Kidney (tissue), 13 donors: ENCODE measurements at regions not wholly inside any gene's neighbourhood (a gene's known extent, or its start where the extent isn't known, plus 50 kb on each side); places are given as distances from the start of the nearest gene placed in this dataset.

ENCODE experiments used
- DNase-seq, 5 donors: peaks; one replicate each; pipeline ENCODE4 v3.0.0-alpha.2; 2013 to 2020
- FAIRE-seq: peaks from 2 replicates; lab custom pipeline; 2012; peaks lifted over from hg19 to GRCh38; lab: Jason Lieb, UNC
- H3K27ac ChIP-seq, 2 donors: one replicate each; pipeline ENCODE4 v1.7.0; 2013; ENCODE audit warnings: low read depth in 2 of 2, low read length in 2 of 2, inconsistent platforms in 1 of 2
- H3K27me3 ChIP-seq: one replicate; pipeline ENCODE4 v1.7.1; 2013; ENCODE audit warnings: low read length, inconsistent platforms; ENCODE audit not compliant: control insufficient read depth, insufficient read depth
- H3K36me3 ChIP-seq, 3 donors: one replicate each; pipeline versions ENCODE4 v1.7.0 to v1.7.1; 2013; ENCODE audit warnings: low read length in 3 of 3, control low read depth in 1 of 3, inconsistent platforms in 1 of 3; ENCODE audit not compliant: insufficient read depth in 3 of 3, control insufficient read depth in 2 of 3
- H3K4me1 ChIP-seq, 3 donors: one replicate each; pipeline versions ENCODE4 v1.7.0 to v1.7.1; 2013; ENCODE audit warnings: low read length in 3 of 3, inconsistent platforms in 1 of 3, low read depth in 1 of 3; ENCODE audit not compliant: control insufficient read depth in 2 of 3, insufficient read depth in 2 of 3
- H3K4me3 ChIP-seq, 3 donors: one replicate each; pipeline versions ENCODE4 v1.7.0 to v1.8.1; 2013; ENCODE audit warnings: low read length in 3 of 3, control low read depth in 1 of 3, inconsistent platforms in 1 of 3
- H3K9ac ChIP-seq, 3 donors: one replicate each; pipeline versions ENCODE4 v1.7.0 to v1.7.1; 2013; ENCODE audit warnings: low read length in 3 of 3, control low read depth in 1 of 3, inconsistent platforms in 1 of 3
- H3K9me3 ChIP-seq, 3 donors: one replicate each; pipeline versions ENCODE4 v1.7.0 to v1.7.1; 2013; ENCODE audit warnings: low read length in 3 of 3, control low read depth in 1 of 3, inconsistent platforms in 1 of 3; ENCODE audit not compliant: control insufficient read depth in 2 of 3, insufficient read depth in 1 of 3
- intact Hi-C: fragments of 100-400 bp; cut with DNase I; formaldehyde crosslinking; loops from one replicate; pipeline ENCODE4 v1.11.1; 2022
- TF ChIP-seq, protein P1 (sequence below): IDR thresholded peaks from 3 replicates; pipeline ENCODE4 v1.5.1; 2012; ENCODE audit warnings: mild to moderate bottlenecking, moderate library complexity, borderline replicate concordance; ENCODE audit not compliant: insufficient read depth; ENCODE audit errors: extremely low read depth
- donor health status: control.
- donor health status: control.
- donor health status: control.
- donor health status: control.
- donor health status: control.
- donor health status: DM: yes; HTN: yes; CAD: no.
- donor health status: Normal renal cell carcinoma (clear cell type).

DNA sequence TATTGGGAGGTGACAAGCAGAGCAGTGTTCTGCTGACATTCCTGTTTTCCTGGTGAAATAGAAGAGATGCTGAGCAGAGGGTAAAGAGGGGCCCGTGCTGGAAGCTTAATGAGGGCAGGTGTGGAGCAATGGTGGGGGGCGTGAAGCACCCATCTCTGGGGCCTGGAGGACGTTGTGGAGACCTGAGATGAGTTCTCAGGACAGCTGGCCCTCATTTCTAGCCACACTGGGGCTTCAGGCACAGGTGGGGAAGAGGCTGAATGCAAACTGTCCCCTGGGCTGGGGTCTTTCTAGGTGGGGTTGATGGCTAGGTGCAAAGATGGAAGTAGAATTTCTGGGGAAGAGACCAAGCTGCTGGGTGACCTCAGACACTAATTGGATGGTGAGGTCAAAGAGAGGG is 274.2 kb upstream of the TCERG1L start:
- Histone ChIP-seq H3K9me3 (peaks cover 0 to 1% (median 0%) of the 10 kb centered on the region in 3 donors), H3K27me3 (no peaks in the 10 kb centered on the region), H3K27ac (no peak overlapping the region), H3K4me3 (no peak overlapping the region), H3K36me3 (no peaks in the 10 kb centered on the region), H3K4me1 (no peaks in the 10 kb centered on the region), H3K9ac (no peak overlapping the region)
- intact Hi-C loops = no loop called here
- FAIRE-seq = no peak
- TF ChIP-seq, protein P1, sequence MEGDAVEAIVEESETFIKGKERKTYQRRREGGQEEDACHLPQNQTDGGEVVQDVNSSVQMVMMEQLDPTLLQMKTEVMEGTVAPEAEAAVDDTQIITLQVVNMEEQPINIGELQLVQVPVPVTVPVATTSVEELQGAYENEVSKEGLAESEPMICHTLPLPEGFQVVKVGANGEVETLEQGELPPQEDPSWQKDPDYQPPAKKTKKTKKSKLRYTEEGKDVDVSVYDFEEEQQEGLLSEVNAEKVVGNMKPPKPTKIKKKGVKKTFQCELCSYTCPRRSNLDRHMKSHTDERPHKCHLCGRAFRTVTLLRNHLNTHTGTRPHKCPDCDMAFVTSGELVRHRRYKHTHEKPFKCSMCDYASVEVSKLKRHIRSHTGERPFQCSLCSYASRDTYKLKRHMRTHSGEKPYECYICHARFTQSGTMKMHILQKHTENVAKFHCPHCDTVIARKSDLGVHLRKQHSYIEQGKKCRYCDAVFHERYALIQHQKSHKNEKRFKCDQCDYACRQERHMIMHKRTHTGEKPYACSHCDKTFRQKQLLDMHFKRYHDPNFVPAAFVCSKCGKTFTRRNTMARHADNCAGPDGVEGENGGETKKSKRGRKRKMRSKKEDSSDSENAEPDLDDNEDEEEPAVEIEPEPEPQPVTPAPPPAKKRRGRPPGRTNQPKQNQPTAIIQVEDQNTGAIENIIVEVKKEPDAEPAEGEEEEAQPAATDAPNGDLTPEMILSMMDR = no peak
- DNase-seq = no peak

DNA sequence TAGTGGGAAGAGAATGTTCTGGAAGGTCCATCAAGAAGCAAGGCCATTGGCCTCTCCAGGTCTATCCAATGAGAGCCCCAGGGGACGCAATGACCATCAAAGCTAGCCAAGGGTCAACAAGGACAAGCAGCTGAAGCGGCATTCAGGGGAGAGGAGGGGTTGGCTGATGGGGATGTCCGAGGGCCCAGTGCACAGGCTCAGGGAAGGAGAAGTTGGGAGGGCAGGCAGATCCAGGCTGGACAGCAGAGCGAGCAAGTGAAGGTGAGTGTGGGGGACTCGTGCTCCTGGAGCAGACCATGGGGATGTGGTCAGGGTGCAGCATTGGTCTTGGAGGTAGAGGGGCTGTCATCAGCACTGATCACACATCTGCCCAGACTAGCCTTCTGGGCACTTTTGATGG is 275.4 kb upstream of the TCERG1L start:
- DNase-seq = no peak
- no peak overlapping the region for H3K9ac ChIP-seq
- H3K27ac ChIP-seq = no peak overlapping the region
- FAIRE-seq = no peak
- no peaks in the 10 kb centered on the region for H3K36me3 ChIP-seq
- no peak overlapping the region for H3K4me3 ChIP-seq
- TF ChIP-seq, protein P1 = no peak
- H3K27me3 ChIP-seq = no peaks in the 10 kb centered on the region
- intact Hi-C loops = no loop called here
- no peaks in the 10 kb centered on the region for H3K4me1 ChIP-seq
- peaks cover 0 to 2% (median 0%) of the 10 kb centered on the region in 3 donors for H3K9me3 ChIP-seq

DNA sequence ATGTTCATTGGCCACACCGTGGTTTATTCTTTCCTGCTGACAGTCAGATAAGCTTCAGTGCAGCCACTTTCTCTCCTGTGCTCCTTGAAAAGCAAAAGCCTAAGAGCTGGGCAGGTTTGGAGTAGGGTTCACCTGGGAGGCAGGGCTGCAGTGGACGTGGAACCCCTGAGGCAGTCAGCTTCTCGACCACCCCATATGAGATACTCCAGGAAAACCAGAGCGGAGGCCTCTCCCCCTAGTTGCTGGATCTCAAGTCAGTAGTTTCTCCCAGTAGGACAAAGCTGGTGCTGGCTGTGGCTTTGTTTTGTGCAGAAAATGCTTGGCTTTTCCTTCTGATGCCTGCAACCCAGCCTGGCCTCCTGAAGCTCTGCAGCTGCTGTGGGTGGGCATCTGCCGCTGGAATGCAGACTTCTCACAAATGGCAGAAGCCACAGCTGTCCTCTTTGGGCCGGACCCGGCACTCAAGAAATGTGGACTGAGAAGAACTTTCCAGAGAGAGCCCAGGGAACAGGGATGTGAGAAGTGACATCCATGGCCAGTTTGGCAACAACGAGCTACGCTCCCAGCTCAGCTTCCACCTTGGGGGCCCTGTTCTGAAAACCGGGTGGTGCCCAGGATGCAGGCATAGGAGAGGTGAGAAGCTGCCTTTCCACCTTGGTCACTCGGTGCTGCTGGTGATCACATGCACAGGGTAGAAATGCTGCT is 276.6 kb upstream of the TCERG1L start:
- no peaks in the 10 kb centered on the region for H3K4me1 ChIP-seq
- DNase-seq = no peak
- no peaks in the 10 kb centered on the region for H3K36me3 ChIP-seq
- TF ChIP-seq, protein P1 = no peak
- intact Hi-C loops = no loop called here
- H3K9ac ChIP-seq = no peak overlapping the region
- no peak overlapping the region for H3K27ac ChIP-seq
- no peaks in the 10 kb centered on the region for H3K27me3 ChIP-seq
- no peak overlapping the region for H3K4me3 ChIP-seq
- no peak for FAIRE-seq
- peaks cover 0 to 2% (median 0%) of the 10 kb centered on the region in 3 donors for H3K9me3 ChIP-seq
